A673 (cell line): ENCODE measurements at regions not wholly inside any gene's neighbourhood (a gene's known extent, or its start where the extent isn't known, plus 50 kb on each side); places are given as distances from the start of the nearest gene placed in this dataset.

Source experiments
- BruUV-seq: library from RNA; stranded (reverse); fragments of 400-500 nt; replicated peaks from 2 replicates; lab custom pipeline; 2021; lab: Mats Ljungman, UMichigan
- CTCF ChIA-PET: fragments of 300-600 bp; sonication (Branson Sonifier 250); formaldehyde crosslinking; loops from one replicate; lab custom pipeline; 2022; ENCODE audit warnings: antibody characterized with exemption; lab: Charles Lee
- POLR2A ChIA-PET: fragments of 300-600 bp; sonication (Branson Sonifier 250); formaldehyde crosslinking; loops from one replicate; lab custom pipeline; 2022; ENCODE audit warnings: antibody characterized with exemption; ENCODE audit not compliant: low non-redundant PET; lab: Charles Lee
- DNase-seq: peaks from one replicate; pipeline ENCODE4 v3.0.0-alpha.2; 2015; ENCODE audit warnings: low spot score
- H3K27ac ChIP-seq: fragments of 200-600 bp; sonication (generic); 2 replicates; pipeline ENCODE4 v1.5.1; 2016; ENCODE audit warnings: mixed run types, low read depth, mild to moderate bottlenecking, mixed read lengths, antibody characterized with exemption, low read length; ENCODE audit not compliant: poor library complexity, severe bottlenecking
- H3K27me3 ChIP-seq: fragments of 200-600 bp; sonication (generic); replicated peaks from 2 replicates; pipeline ENCODE4 v1.6.1; 2017; ENCODE audit warnings: mixed run types, low read depth, mild to moderate bottlenecking, mixed read lengths, antibody characterized with exemption, low read length; ENCODE audit not compliant: insufficient read depth, poor library complexity
- H3K36me3 ChIP-seq: fragments of 200-600 bp; sonication (generic); 2 replicates; pipeline ENCODE4 v1.6.1; 2016; ENCODE audit warnings: mixed run types, mild to moderate bottlenecking, mixed read lengths, antibody characterized with exemption, low read length; ENCODE audit not compliant: insufficient read depth, poor library complexity, severe bottlenecking
- H3K4me1 ChIP-seq: fragments of 200-600 bp; sonication (generic); 2 replicates; pipeline ENCODE4 v1.6.1; 2017; ENCODE audit warnings: mixed run types, mild to moderate bottlenecking, mixed read lengths, antibody characterized with exemption, low read length; ENCODE audit not compliant: insufficient read depth, poor library complexity, severe bottlenecking
- H3K4me3 ChIP-seq: fragments of 200-600 bp; sonication (generic); 2 replicates; pipeline ENCODE4 v1.5.1; 2016; ENCODE audit warnings: low read depth, mixed run types, mild to moderate bottlenecking, mixed read lengths, low read length; ENCODE audit not compliant: poor library complexity, severe bottlenecking
- H3K9me3 ChIP-seq: fragments of 200-600 bp; sonication (generic); 2 replicates; pipeline ENCODE4 v1.6.1; 2016; ENCODE audit warnings: mixed run types, low read depth, mild to moderate bottlenecking, mixed read lengths, antibody characterized with exemption, low read length; ENCODE audit not compliant: poor library complexity, severe bottlenecking
- EZH2 ChIP-seq: fragments of 200-600 bp; sonication (generic); IDR thresholded peaks from 2 replicates; pipeline ENCODE4 v1.6.1; 2017; ENCODE audit warnings: borderline replicate concordance, low read depth, mild to moderate bottlenecking, mixed read lengths, antibody characterized with exemption, low read length; ENCODE audit not compliant: poor library complexity, severe bottlenecking
- intact Hi-C: fragments of 100-400 bp; cut with micrococcal nuclease; formaldehyde crosslinking; loops from one replicate; pipeline ENCODE4 v1.10.0; 2022; ENCODE audit not compliant: unreplicated experiment
- TF ChIP-seq, protein P1 (sequence below): fragments of 300-800, 200-600 bp; sonication (generic); conservative IDR thresholded peaks from 2 replicates; pipeline ENCODE4 v1.5.1; 2017; ENCODE audit warnings: low read depth, mild to moderate bottlenecking, antibody characterized with exemption, low read length, moderate library complexity, mixed read lengths

DNA sequence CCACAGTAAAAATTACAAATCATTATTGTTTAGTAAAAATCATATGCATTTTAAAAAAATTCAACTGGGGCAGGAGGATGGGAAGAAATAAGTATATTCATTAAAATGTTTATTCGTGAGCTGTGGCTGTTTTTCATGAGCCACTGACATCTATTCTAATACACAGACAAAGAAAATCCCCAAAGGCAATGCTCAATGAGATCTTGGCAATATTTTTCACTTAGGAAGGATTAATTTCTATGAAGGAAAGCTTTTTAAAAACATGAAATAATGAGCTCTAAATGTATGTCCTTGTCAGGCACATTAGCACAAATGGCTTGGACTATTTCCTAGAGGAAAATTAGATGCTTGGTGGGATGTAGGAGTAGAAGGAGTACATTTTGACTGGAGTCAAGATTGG is 262.0 kb upstream of the MMADHC start:
- DNase-seq: no peak
- no peak for TF ChIP-seq EZH2
- TF ChIP-seq, protein P1, sequence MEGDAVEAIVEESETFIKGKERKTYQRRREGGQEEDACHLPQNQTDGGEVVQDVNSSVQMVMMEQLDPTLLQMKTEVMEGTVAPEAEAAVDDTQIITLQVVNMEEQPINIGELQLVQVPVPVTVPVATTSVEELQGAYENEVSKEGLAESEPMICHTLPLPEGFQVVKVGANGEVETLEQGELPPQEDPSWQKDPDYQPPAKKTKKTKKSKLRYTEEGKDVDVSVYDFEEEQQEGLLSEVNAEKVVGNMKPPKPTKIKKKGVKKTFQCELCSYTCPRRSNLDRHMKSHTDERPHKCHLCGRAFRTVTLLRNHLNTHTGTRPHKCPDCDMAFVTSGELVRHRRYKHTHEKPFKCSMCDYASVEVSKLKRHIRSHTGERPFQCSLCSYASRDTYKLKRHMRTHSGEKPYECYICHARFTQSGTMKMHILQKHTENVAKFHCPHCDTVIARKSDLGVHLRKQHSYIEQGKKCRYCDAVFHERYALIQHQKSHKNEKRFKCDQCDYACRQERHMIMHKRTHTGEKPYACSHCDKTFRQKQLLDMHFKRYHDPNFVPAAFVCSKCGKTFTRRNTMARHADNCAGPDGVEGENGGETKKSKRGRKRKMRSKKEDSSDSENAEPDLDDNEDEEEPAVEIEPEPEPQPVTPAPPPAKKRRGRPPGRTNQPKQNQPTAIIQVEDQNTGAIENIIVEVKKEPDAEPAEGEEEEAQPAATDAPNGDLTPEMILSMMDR: no peak
- no peaks in the 10 kb centered on the region for H3K4me1 ChIP-seq
- no peak overlapping the region for H3K27ac ChIP-seq
- ChIA-PET CTCF (no interaction called here), POLR2A (interaction anchor here (0.6 kb wide), 1 partner anchor 1705 kb away, joined by 3 read pairs; no protein-coding TSS in a partner anchor)
- H3K36me3 ChIP-seq: no peaks in the 10 kb centered on the region
- intact Hi-C loops: no loop called here
- BruUV-seq: no TSS peak
- no peak overlapping the region for H3K4me3 ChIP-seq
- H3K27me3 ChIP-seq: no peaks in the 10 kb centered on the region
- H3K9me3 ChIP-seq: no peaks in the 10 kb centered on the region

DNA sequence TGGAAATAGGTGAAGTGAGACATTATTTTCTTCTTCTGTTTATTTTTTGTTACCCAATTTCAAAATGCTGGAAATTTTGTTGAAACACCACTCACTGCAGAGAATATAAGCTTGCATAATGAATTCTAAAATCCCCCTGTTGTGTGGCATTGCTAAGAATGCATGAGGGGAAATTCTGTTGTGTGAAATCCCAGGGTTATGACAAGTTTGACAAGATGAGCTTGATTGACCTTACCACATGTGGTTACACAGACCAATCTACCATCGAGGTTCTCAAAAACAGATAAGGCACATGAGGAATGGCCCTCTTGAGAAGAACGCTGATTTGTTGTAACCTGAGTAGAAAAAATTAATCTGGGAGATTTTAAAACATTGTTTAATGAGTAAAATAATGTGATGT is 261.6 kb upstream of the MMADHC start:
- no peak for DNase-seq
- CTCF ChIA-PET: no interaction called here
- no peaks in the 10 kb centered on the region for H3K36me3 ChIP-seq
- no peak overlapping the region for H3K4me3 ChIP-seq
- no peaks in the 10 kb centered on the region for H3K9me3 ChIP-seq
- no TSS peak for BruUV-seq
- POLR2A ChIA-PET: no interaction called here
- H3K4me1 ChIP-seq: no peaks in the 10 kb centered on the region
- intact Hi-C loops: no loop called here
- H3K27me3 ChIP-seq: no peaks in the 10 kb centered on the region
- no peak for TF ChIP-seq EZH2
- TF ChIP-seq, protein P1: no peak
- no peak overlapping the region for H3K27ac ChIP-seq

DNA sequence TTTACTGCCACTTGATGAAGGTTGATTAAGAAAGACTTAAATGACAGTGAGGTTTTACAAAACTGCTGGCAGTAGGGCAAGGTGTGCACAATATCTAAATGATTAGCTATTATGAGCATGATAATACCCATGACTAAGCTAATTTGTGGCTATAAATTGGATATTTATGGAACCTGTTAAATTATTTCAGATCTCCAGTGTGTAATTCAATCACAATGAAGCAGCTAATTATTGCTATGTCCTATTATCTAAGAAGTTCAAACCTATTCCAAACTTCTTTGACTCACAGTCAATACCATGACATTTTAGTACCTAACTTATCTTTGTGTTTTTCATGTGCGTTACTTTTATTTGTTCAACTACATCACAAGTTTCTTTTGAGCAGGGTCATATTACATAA is 253.8 kb upstream of the MMADHC start:
- no peaks in the 10 kb centered on the region for H3K4me1 ChIP-seq
- H3K27me3 ChIP-seq: no peaks in the 10 kb centered on the region
- no peak for DNase-seq
- TF ChIP-seq, protein P1: no peak
- no peak for TF ChIP-seq EZH2
- no peak overlapping the region for H3K4me3 ChIP-seq
- BruUV-seq: no TSS peak
- H3K9me3 ChIP-seq: no peaks in the 10 kb centered on the region
- ChIA-PET POLR2A (no interaction called here), CTCF (no interaction called here)
- intact Hi-C loops: no loop called here
- H3K36me3 ChIP-seq: no peaks in the 10 kb centered on the region
- no peak overlapping the region for H3K27ac ChIP-seq
